Iris pigment epithelial cell (primary cell): ENCODE measurements at regions not wholly inside any gene's neighbourhood (a gene's known extent, or its start where the extent isn't known, plus 50 kb on each side); places are given as distances from the start of the nearest gene placed in this dataset.

ENCODE experiments used
- DNase-seq: peaks from one replicate; pipeline ENCODE4 v3.0.0-alpha.2; 2011; ENCODE audit warnings: low read depth

GRCh38 chr2:118510807-118511206 is 336.6 kb downstream of the EN1 start:
- no peak for DNase-seq

- DNase-seq, result no peak
Observed at GRCh38 chr2:118509319-118510004, 338.0 kb downstream of the EN1 start.

GRCh38 chr2:118508282-118508681 is 339.2 kb downstream of the EN1 start:
- DNase-seq, result no peak

- no peak for DNase-seq
Observed at GRCh38 chr2:118505436-118505835, 342.0 kb downstream of the EN1 start.

- no peak for DNase-seq
Observed at GRCh38 chr2:118502106-118502505, 345.3 kb downstream of the EN1 start.

GRCh38 chr2:118498943-118499342 is 348.5 kb downstream of the EN1 start:
- DNase-seq, result no peak

GRCh38 chr2:118496870-118497611 is 350.4 kb downstream of the EN1 start:
- DNase-seq, result no peak

- no peak for DNase-seq
Observed at GRCh38 chr2:118496467-118496866, 351.0 kb downstream of the EN1 start.

- no peak for DNase-seq
Observed at GRCh38 chr2:118495290-118495689, 352.2 kb downstream of the EN1 start.

- no peak for DNase-seq
Observed at GRCh38 chr2:118493213-118493612, 354.2 kb downstream of the EN1 start.

- peak; percentile 53 for DNase-seq
Observed at GRCh38 chr2:118492335-118492734, 355.1 kb downstream of the EN1 start.

GRCh38 chr2:118490330-118490729 is 357.1 kb downstream of the EN1 start:
- no peak for DNase-seq

- DNase-seq, result no peak
Observed at GRCh38 chr2:118489712-118490299, 357.6 kb downstream of the EN1 start.

- no peak for DNase-seq
Observed at GRCh38 chr2:118481299-118481698, 366.1 kb downstream of the EN1 start.

GRCh38 chr2:118479020-118479419 is 368.4 kb downstream of the EN1 start:
- no peak for DNase-seq

- peak; percentile 38 for DNase-seq
Observed at GRCh38 chr2:118477111-118477862, 370.2 kb downstream of the EN1 start.

- DNase-seq, result no peak
Observed at GRCh38 chr2:118475622-118476205, 371.7 kb downstream of the EN1 start.

GRCh38 chr2:118474541-118474920 is 372.9 kb downstream of the EN1 start:
- no peak for DNase-seq

GRCh38 chr2:118473846-118474540 is 373.5 kb downstream of the EN1 start:
- no peak for DNase-seq

GRCh38 chr2:118473241-118473640 is 374.2 kb downstream of the EN1 start:
- DNase-seq, result no peak

- DNase-seq, result no peak
Observed at GRCh38 chr2:118470297-118470696, 377.2 kb downstream of the EN1 start.

GRCh38 chr2:118469103-118469502 is 378.3 kb downstream of the EN1 start:
- DNase-seq, result no peak
